Left renal cortex interstitium (tissue), 4 donors: ENCODE measurements at regions not wholly inside any gene's neighbourhood (a gene's known extent, or its start where the extent isn't known, plus 50 kb on each side); places are given as distances from the start of the nearest gene placed in this dataset.
"Not testable (repeated sequence)": the region's sequence is repeated elsewhere in the genome, so short reads cannot be mapped to it uniquely, and the experiment has no call there.

Experiments
- DNase-seq, 4 donors: peaks; one replicate each; pipeline ENCODE4 v3.0.0-alpha.2; 2013; ENCODE audit warnings: low read depth in 4 of 4, low spot score in 2 of 4, missing footprints in 1 of 4

GRCh38 chr20:64327223-64327549 lies 71.6 kb downstream of the PCMTD2 start:
- not testable (repeated sequence) for DNase-seq

- peak in 1 of 4 donors; percentile 16 for DNase-seq
These were observed 72.2 kb downstream of the PCMTD2 start for GRCh38 chr20:64327550-64328317.

- not testable (repeated sequence) for DNase-seq
These were observed 73.2 kb downstream of the PCMTD2 start for GRCh38 chr20:64328595-64329250.

DNA sequence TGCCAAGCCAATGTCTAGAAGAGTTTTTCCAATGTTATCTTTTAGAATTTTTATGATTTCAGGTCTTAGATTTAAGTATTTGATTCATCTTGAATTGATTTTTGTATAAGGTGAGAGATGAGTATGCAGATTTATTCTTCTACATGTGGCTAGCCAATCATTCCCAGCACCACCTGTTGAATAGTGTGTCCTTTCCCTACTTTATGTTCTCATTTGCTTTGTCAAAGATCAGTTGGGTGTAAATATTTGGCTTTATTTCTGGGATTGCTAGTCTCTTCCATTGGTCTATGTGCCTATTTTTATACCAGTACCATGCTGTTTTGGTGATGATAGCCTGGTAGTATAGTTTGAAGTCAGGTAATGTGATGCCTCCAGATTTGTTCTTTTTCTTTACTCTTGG lies 77.1 kb downstream of the PCMTD2 start:
- DNase-seq = not testable (repeated sequence)
